Panc1 (cell line): ENCODE measurements at regions not wholly inside any gene's neighbourhood (a gene's known extent, or its start where the extent isn't known, plus 50 kb on each side); places are given as distances from the start of the nearest gene placed in this dataset.

Experiments
- CTCF ChIP-seq: fragments of 450-650 bp; IDR thresholded peaks from 2 replicates; pipeline ENCODE4 v1.5.1; 2017; ENCODE audit warnings: mild to moderate bottlenecking
- POLR2AphosphoS5 ChIP-seq: IDR thresholded peaks from 2 replicates; pipeline ENCODE4 v1.6.1; 2012; ENCODE audit warnings: mild to moderate bottlenecking, low read depth, low read length, moderate library complexity
- REST ChIP-seq, 2 experiments: IDR thresholded peaks; 2 replicates each; pipeline ENCODE4 v1.6.1; 2011 to 2012; ENCODE audit warnings: low read depth in 2 of 2, control low read depth in 1 of 2, low read length in 1 of 2, mild to moderate bottlenecking in 1 of 2, moderate library complexity in 1 of 2; ENCODE audit not compliant: insufficient read depth in 1 of 2
- TCF7L2 ChIP-seq: IDR thresholded peaks from 2 replicates; pipeline ENCODE4 v1.6.1; 2011; ENCODE audit warnings: mild to moderate bottlenecking, low read depth, low read length, inconsistent platforms

DNA sequence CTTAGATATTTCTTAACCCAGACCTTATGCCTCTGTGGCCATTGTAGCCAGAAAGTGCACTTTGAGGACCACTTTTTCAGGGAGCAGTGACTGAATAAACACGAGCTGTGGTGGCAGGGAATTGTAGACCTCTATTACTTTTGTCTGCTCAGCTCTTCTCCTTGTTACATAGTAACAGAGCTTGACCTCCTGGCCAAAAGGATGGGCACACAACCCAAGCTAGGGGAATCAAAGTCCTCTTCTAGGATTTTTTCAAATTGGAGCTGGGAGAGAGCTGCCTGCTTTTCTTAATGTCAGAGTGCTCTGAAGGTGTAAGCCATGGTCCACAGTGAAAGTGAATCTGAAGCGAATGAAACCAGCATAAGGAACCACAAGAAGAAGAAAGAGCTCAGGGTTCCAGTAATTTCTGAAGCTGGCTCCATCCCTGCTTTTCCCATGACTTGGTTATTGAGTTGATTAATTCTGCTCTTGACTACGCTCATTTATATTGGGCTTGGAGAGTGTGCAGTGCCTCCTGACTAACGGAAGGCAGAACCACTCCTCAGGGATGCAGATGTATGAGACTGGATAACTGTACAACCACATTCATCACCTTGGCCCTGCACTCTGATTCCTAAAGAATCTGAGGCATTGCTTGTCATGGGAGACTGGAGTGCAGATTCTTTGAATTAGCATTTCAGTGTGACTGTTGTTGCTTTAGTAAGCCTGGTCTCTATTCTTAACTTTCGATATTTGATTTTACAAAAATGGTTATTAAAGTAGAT is 60.9 kb downstream of the TLNRD1 start:
- TF ChIP-seq POLR2AphosphoS5: no peak
- TF ChIP-seq CTCF: no peak
- no peak for TF ChIP-seq REST (IDR thresholded peaks at IDR 0.05; ENCODE audit: insufficient read depth in 1 of 2, low read depth in 2 of 2, low read length in 1 of 2)
- no peak for TF ChIP-seq TCF7L2
